ENCODE measurements at regions not wholly inside any gene's neighbourhood (a gene's known extent, or its start where the extent isn't known, plus 50 kb on each side); places are given as distances from the start of the nearest gene placed in this dataset.
A peak's percentile ranks its signal among the peaks of the same experiment; 100 is the strongest.

DNA sequence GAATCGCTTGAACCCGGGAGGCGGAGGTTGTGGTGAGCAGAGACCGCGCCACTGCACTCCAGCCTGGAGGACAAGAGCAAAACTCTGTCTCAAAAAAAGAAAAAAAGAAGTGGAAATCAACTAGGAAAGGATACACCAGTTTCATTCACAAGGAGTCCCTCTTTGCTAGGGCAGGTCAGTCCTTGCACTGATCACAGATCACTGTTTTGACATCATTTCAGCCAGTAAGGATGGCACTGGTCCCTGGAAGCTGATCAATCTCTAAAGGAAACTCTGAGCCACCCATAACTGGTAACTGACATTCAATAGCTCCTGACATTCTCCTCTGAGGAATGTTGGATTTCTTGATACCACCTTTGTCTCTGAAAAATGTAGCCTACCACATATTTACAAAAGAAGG is 243.1 kb upstream of the SLC35B3 start:
- no peak for DNase-seq

DNA sequence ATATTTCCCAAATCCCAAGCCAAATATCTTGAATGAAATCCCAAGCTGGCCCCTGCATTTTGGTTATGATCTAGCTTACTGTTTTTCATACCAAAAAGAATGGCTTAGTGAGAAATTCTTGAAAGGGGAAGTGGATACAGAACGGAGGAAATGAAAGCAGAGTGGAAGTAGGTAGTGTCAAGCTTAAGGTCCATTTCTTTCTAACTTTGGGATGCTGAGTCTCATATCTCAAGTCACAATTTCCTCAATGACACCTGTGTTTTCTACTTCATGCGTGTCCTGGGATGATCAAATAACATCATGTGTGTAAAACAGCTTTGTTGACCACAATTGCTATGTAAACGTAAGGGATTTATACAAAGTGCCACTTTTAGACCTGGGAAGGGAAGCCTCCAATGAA is 238.8 kb upstream of the SLC35B3 start:
- DNase-seq = no peak

- DNase-seq = no peak
Observed at GRCh38 chr6:8672882-8673281, 237.5 kb upstream of the SLC35B3 start.

DNA sequence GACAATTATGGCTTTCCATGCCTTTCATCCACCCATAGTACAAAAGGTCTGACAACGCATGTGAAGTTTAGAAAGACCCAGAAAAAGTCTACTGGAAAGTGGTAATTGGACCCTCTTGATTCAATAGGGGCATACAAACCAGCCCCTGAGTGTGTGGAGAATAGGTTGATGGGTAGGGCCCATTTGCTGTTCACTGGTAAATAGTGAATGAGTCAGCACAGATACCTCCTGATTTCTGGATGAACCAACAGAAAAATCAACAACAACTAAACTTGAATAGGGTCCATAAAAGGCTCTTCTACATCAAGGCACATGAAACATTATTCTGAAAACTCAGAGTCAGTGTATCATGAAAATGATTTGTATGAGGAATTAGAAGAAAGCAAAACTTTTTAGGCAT is 235.4 kb upstream of the SLC35B3 start:
- no peak for DNase-seq

DNA sequence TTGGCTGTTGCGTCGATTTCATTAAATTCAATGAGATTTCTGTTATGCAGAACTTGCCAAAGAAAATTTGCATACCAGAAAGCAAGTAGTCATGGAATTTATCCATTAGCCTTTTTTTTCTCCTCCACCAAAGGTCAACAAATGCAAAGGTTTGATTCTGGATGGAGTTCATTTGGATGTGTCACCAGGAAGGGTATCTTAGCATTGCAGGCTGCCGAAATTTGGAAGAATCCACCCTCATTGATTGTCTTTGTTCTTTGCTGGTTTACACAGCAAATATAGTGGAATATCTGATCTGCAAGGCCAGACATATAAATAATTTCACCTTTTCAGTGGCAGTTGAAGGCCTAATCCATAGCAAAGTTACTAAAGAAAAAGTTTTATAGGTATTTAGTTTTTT is 229.4 kb upstream of the SLC35B3 start:
- DNase-seq = no peak

DNA sequence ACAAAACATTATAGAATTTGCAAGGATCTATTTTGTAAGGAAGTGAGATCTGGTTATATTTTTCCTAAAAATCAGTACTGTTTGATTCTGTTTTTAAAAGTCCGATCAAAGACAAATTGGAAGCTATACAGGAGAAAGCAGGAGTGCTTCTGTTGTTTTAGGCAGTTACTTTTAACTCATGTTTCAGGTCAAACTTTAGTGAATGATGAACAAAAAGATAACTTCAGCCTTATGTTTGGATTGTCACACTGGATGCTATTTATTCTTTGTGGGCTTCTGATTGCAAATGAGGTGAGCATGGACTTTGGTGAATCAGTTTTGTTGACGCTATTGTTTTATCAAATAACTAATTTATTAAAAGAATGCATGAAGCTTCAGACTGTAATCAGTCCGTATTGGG is 228.7 kb upstream of the SLC35B3 start:
- no peak for DNase-seq

DNA sequence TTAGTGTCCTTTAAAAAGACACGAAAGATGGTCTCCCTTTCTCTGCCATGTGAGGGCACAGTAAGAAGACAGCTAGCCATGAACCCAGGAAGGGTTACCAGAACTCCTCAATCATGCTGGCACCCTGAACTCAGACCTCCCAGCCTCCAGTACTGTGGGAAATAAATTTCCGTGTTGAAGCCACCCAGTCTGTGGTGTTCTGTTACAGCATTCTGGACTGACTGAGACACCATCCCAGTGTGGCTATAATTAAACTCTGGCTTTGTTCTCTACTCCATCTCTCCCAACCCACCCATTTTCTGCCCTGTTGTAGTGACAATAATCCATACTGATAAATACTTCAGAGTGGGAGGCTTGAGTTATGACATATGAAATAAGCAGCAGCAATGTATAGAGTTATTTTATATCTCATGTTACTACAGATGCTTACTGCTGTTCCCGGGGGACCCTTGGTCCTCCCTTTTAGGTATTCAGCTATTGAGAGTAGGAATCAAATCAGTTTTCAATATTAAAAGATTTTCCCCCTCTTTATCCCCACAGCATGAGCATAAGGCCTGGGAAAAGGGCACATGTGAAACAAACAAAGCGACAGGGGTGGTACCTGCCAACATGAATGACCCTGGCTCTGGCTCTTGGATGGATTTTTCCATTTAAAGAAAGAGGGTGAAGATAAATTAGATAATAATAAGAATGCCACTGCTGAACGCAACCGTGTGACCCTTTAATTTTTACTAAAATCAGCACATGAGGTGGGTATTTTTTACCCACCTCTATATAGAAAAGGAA is 224.3 kb upstream of the SLC35B3 start:
- no peak for DNase-seq

GRCh38 chr6:8658416-8658815 is 223.1 kb upstream of the SLC35B3 start:
- DNase-seq = no peak

GRCh38 chr6:8657522-8657921 is 222.2 kb upstream of the SLC35B3 start:
- DNase-seq = no peak

DNA sequence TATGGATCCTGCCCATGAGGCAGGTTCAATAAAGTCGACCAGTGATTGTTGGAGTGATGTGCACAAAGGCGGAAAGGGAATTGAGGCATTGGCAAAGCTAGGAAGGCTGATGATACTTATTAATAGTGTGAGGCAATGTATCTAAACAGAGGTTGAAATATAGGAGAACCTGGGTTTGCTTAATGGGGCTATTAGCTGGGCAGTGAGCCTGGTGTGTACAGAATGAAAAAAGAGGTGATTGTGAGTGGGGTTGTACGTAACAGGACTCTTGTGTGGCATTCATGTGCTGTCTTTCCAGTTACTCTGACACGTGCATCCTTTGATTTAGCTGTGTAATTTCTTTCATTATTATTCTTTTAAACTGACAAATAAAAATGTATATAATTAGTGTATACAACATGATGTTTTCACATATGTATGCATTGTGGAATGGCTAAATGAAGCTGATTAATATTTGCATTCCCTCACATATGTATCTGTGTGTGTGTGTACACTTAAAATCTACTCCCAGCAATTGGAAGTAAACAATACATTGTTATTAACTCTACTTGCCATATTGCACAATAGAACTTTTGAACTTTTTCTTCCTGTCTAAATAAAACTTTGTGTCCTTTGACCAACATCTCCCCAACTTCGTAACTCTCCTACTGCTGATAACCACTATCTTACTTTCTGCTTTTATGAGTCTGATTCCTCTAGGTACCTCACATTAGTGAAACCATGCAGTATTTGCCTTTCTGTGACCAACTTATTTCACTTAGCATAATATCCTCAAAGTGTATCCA is 220.5 kb upstream of the SLC35B3 start:
- DNase-seq = no peak

DNA sequence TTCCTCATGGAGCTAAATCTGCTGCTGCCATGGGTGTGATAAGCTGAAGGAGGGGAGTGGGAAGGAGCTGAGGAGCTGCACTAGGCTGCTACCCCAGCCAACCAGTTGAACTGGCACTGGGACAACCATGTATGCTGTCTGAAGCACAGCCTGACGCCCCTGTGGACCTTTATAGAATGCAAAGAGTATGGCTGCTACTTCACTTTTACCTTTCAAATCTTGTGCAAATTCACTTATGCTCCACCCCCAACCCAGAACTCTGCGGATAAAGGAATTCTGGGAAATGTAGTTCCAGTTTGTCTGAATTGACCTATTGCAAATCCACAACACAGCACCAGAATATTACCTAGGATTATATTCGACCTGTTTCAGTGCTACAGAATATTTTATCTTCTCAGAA is 217.4 kb upstream of the SLC35B3 start:
- DNase-seq = no peak

DNA sequence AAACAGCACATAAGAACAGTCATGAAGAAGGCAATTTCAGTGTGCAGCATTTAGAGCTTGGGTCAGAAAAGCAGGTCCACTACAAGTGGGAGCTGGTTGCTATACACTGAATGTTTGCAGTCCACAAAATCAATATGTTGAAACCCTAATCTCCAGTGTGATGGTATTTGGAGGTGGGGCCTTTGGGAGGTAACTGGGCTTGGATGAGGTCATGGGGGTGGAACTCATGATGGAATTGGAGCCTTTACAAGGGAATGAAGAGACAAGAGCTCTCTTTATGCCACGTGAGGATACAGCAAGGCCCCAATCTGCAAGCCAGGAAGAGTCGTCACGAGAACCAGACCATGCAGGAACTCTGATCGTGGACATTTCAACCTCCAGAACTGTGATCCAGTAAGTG is 216.7 kb upstream of the SLC35B3 start:
- DNase-seq = no peak

GRCh38 chr6:8645212-8645611 is 209.9 kb upstream of the SLC35B3 start:
- DNase-seq = no peak

DNA sequence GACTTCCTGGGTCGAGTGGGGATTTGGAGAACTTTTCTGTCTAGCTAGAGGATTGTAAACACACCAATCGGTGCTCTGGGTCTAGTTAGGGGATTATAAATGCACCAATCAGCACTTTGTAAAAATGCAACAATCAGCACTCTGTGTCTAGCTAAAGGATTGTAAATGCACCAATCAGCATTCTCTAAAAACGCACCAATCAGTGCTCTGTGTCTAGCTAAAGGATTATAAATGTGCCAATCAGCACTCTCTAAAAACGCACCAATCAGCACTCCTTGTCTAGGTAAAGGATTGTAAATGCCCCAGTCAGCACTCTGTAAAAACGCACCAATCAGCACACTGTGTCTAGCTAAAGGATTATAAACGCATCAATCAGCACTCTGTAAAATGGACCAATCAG is 209.0 kb upstream of the SLC35B3 start:
- no peak for DNase-seq

- DNase-seq = no peak
Observed at GRCh38 chr6:8642854-8643253, 207.5 kb upstream of the SLC35B3 start.

- no peak for DNase-seq
Observed at GRCh38 chr6:8642131-8642530, 206.8 kb upstream of the SLC35B3 start.

- no peak for DNase-seq
Observed at GRCh38 chr6:8639928-8640649, 204.7 kb upstream of the SLC35B3 start.

DNA sequence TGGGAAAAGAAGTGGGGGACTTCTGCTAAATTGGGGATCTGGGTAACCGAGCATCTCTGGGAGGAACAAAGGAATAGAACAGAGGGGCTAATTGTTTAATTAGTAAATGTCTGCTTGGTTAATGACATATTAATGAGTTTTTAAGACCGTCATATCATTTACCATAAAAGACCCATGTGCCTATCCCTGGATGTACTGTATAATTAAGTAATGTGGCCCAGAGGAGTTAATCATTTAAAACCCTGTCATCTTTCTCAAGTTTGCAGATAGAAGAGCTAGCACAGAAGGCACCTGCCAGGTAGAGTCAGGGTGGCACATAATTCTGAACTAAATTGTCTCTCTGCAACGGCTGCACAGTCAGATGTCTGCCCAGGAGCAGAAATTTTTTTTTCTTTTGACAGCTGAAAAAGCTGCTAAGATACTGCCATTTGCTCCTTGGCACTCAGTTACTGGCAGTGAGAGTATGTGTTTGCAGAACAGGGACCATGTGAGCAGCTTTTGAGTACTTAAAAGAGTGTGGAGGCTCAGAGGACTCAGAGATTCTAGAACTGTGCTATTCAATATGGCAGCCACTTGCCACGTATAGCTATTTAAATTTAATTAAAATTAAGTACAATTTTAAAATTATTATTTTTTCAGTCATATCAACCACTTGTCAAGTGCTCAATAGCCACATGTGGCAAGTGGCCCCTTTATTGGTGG is 202.7 kb upstream of the SLC35B3 start:
- DNase-seq = no peak

GRCh38 chr6:8633762-8634161 is 198.4 kb upstream of the SLC35B3 start:
- DNase-seq = no peak

DNA sequence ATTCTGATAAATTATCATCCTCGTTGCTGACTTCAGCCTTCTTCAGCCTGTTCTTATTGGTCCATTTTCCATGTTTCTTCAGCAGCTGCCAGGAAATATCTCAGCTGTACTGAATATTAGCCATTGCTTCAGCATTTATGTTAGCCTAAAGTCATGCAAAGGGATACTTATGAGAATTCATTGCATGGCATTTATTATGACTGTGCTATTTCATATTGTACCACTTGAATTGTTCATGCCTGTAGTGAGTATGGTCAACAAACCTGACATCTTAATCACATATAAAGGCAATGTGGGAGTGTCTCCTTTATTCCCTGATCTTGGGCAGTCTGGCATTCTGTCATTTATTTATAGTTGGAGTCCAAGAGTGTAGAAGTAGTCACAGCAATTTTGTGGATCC is 193.4 kb upstream of the SLC35B3 start:
- no peak for DNase-seq

- DNase-seq = no peak
Observed at GRCh38 chr6:8628063-8628462, 192.7 kb upstream of the SLC35B3 start.

DNA sequence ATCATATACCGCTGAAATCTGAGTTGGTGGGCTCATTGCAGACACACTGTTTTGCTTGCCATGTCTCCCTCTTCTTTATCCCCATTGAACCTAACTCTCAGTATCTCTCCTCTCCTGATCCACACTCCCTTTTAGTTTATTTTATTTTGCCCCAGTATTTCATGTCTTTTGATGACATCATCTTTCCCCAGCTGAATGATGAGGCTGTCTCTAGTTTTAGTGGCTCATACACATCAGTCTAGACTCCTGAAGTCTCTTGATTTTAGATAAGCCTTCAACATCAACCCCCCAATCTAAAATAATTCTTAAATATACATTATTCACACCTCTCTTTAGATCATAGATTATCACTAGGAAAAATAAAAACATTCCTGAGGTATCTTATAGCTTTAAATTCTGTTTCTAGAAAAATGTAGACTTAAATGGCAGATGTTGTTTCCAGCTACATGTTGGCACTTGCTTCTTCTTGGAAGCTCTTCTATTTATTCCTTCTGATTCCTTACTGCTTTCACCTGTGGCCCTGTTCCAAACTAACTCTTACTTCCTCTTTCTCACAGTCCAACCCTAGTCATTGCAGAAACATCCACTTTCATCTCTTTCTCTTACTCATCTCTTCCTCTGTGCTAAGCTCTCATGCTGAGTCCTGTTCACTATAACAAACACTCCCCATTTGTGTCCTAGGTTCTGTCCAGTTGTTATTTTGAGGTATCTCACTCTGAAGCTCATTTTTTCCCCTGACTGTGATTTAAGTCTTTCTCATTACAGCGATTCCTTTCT is 191.9 kb upstream of the SLC35B3 start:
- DNase-seq = peak; percentile 6
